ENCODE measurements at regions not wholly inside any gene's neighbourhood (a gene's known extent, or its start where the extent isn't known, plus 50 kb on each side); places are given as distances from the start of the nearest gene placed in this dataset.
"Not testable (repeated sequence)": the region's sequence is repeated elsewhere in the genome, so short reads cannot be mapped to it uniquely, and the experiment has no call there.

DNA sequence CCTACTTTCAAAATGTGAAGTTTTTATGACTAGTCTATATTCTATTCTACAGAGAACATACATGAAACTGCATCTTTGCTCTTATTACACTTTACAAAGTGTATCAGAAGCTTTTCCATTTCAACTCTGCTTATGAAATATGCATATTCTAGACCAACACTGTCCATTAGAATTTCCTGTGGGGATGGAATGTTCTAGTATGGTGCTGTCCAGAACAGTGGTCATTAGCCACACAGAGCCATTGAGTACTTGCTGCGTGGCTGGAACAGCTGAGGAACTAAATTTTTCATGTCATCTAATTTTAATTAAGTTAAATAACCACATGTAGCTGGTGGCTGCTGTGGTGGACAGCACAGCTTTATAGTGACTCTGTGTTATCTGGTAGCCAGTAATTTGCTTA, 105.9 kb upstream of the PDE10A start:
- no peak overlapping the region for H3K4me3 ChIP-seq (ENCODE audit: low read depth, low read length)

- H3K4me3 ChIP-seq (ENCODE audit: low read depth, low read length) = no peak overlapping the region
Measured at GRCh38 chr6:165767228-165767627, 104.2 kb upstream of the PDE10A start.

DNA sequence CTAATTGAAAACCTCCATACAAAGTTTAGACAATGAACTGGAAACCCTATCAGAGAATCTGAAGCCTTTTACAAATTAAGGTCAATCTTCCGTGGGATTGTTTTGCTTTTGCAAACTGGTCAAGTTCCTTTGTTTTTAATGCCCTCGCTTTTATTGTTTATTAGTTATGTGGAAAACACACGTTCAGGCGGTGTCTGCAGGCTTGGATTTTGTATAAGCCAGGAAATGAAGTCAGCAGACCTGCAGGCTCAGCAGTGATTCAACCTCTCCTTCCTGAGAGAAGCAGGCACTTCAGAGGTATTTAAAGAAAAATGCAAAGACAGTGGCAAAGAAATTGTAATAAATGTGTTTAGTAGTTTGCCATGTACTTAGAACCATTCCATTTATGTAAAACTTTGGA, 103.4 kb upstream of the PDE10A start:
- H3K4me3 ChIP-seq (ENCODE audit: low read depth, low read length) = no peak overlapping the region

DNA sequence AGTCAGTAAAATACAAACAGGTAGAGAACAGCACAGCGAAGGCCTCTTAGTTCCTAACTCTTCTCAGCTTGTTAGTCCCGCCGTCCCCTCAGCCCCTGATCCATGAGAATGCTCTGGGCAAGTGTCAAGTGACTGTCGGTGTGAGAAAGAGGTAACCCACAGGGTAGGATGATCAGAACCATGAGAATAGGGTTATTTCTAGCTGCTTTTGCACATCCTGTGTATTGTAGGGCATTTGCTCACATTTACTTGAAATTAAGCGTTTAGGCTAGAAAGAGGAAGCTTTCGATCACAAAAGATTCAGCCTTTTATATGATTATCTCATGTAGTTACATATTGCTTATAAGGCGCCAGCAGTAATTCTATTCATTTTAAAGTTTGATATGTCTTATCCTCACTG, 103.0 kb upstream of the PDE10A start:
- H3K4me3 ChIP-seq (ENCODE audit: low read depth, low read length) = no peak overlapping the region

GRCh38 chr6:165765256-165765655, 102.2 kb upstream of the PDE10A start:
- H3K4me3 ChIP-seq (ENCODE audit: low read depth, low read length) = not testable (repeated sequence)

DNA sequence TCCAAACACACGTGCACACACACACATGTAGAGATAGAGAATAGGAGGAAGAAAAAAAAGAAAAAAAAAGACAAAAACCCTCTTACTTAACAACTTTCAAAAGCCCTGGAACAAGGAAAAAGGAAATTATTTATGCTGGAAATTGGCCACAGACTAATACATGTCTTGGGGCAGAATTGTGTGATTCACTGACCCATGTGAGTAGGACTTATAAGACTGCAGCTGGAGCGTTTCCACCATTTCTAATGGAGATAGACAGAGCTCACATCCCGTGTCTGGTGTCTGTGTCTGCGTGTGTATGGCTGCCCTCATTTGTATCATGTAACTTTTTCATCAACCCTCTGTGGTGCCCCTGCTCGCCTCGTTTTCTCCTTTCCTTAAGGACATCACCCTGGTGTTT, 99.8 kb upstream of the PDE10A start:
- no peak overlapping the region for H3K4me3 ChIP-seq (ENCODE audit: low read depth, low read length)

DNA sequence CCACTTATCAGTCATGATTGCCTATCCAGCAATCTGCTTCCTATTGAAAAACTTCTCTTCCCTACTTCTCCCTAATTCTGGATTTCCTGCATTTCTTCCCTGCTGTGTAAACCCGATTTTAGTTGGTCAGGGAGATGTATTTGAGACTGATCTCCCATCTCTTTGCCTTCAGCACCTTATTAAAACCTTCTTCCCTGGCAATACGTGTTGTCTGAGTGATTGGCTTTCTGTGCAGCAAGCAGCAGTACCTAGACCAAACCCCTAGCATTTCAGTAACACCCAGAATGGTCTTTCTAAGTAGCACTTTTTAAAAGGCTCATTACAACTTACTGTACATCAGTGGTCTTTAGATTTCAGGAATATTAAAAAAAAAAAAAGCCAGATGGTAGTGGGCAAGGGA, 99.1 kb upstream of the PDE10A start:
- H3K4me3 ChIP-seq (ENCODE audit: low read depth, low read length) = no peak overlapping the region

- H3K4me3 ChIP-seq (ENCODE audit: low read depth, low read length) = no peak overlapping the region
Measured at GRCh38 chr6:165760803-165761185, 97.8 kb upstream of the PDE10A start.

- H3K4me3 ChIP-seq (ENCODE audit: low read depth, low read length) = no peak overlapping the region
Measured at GRCh38 chr6:165760126-165760802, 97.2 kb upstream of the PDE10A start.

- H3K4me3 ChIP-seq (ENCODE audit: low read depth, low read length) = no peak overlapping the region
Measured at GRCh38 chr6:165758441-165758840, 95.4 kb upstream of the PDE10A start.

DNA sequence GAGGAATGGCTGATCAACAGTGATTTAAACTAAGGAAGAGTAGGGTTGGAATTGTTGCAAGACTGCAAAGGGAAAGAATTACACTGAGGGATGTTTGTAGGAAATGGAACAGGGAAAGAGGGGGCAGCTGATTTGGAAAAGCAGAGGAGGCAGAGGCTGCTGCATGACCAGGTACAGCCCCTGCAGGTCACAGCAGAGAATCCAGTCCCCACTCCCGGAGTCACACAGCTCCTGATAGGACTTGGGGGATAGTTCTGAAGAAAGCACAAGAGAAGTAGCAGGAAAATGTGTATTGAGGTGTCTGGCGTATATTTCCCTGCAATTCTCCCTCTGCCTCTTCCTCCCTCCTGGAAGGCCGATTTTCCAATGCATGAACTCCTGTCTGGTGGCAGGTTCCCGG, 92.5 kb upstream of the PDE10A start:
- no peak overlapping the region for H3K4me3 ChIP-seq (ENCODE audit: low read depth, low read length)

- no peak overlapping the region for H3K4me3 ChIP-seq (ENCODE audit: low read depth, low read length)
Measured at GRCh38 chr6:165753506-165753905, 90.5 kb upstream of the PDE10A start.

DNA sequence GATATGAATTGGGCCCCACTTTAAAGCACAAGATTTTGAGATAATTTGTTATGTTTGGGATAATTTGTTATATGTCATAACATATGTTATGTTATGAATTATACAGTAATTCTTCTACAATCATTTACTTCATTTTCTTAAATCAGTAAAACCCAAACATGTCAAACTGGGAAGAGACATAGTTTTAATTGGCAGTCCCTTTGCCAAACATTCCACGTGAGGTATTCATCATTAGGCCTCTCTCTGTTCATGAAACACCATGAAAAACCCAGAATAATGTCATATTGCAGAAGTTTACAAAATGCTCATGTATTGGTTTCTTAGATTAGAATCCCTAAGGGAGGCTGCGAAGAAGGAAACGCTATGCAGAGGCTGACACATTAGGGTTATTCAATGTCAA, 89.4 kb upstream of the PDE10A start:
- no peak overlapping the region for H3K4me3 ChIP-seq (ENCODE audit: low read depth, low read length)

- no peak overlapping the region for H3K4me3 ChIP-seq (ENCODE audit: low read depth, low read length)
Measured at GRCh38 chr6:165751486-165751885, 88.4 kb upstream of the PDE10A start.

GRCh38 chr6:165749163-165749562, 86.1 kb upstream of the PDE10A start:
- H3K4me3 ChIP-seq (ENCODE audit: low read depth, low read length) = no peak overlapping the region

- no peak overlapping the region for H3K4me3 ChIP-seq (ENCODE audit: low read depth, low read length)
Measured at GRCh38 chr6:165748390-165748789, 85.3 kb upstream of the PDE10A start.

- no peak overlapping the region for H3K4me3 ChIP-seq (ENCODE audit: low read depth, low read length)
Measured at GRCh38 chr6:165747963-165748362, 84.9 kb upstream of the PDE10A start.

- H3K4me3 ChIP-seq (ENCODE audit: low read depth, low read length) = no peak overlapping the region
Measured at GRCh38 chr6:165746331-165746730, 83.3 kb upstream of the PDE10A start.

DNA sequence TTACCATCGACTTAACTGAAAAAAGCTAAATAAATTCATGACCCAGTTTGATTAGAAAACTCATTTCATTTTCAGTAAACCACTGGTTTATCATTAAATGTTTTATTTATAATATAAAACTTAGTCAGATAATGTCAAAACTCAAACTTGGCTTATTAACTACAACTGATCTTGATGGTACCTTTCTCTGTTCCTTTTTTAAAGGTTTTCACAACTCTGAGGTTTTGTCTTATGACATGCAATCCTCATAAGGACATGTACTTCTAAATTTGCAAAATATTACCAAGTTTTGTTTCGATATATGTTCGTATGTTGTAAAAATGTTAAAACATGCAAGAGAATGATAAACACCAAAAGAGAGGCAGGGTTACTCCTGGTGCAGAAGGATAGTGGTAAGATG, 82.5 kb upstream of the PDE10A start:
- no peak overlapping the region for H3K4me3 ChIP-seq (ENCODE audit: low read depth, low read length)

DNA sequence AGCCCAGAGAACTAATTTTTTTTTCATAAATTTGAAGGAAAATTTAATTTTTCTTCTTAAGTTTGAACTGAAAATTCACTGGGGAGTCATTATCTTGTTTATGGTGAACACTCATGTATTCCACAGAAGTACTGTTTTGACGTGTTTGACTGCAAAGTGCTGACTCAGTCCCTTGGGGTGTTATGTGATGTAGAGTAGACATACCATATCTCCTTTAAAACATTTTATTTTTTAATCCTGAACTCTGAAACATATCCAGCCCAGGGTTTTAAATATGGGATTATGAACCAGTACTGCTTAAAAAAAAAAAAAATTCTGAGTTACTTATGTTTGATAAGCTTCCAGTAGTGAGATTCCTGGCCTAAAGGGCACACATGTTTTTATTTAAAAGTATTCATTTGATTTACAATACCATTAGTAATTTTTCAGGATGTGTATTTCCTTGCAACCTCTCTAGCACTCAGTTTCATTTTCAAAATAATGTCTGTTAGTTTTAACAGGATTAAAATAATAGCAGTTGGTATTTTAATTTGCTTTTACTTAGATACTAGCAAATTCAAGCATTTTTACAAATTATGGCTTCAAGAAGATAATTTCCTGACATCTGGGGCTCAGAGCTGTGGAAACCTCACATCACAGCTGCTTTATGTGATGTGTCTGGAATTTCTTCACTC, 81.7 kb upstream of the PDE10A start:
- H3K4me3 ChIP-seq (ENCODE audit: low read depth, low read length) = no peak overlapping the region

DNA sequence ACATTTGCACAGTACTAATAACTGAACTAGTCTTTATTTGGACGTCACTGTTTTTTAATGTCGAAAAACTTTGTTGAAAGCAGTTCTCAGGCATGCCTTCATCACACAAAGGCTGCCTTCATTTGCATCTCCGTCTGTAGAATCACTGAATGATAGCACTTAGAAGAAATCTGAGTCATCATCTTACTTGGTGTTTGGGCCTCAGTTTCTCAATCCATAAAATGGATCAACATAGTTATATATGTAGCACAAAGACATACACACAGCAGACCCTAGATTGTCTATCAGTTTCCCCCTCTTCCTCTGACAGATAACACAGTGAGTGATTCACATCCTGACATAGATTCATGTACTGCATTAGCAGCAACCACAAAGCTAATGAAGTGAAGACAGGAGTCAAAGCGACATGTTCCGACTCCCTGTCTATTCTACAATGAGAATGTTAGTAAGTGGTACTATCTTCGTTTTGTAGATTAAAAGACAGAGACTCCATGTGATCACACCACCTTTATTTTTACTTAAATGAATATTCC, 80.4 kb upstream of the PDE10A start:
- no peak overlapping the region for H3K4me3 ChIP-seq (ENCODE audit: low read depth, low read length)

DNA sequence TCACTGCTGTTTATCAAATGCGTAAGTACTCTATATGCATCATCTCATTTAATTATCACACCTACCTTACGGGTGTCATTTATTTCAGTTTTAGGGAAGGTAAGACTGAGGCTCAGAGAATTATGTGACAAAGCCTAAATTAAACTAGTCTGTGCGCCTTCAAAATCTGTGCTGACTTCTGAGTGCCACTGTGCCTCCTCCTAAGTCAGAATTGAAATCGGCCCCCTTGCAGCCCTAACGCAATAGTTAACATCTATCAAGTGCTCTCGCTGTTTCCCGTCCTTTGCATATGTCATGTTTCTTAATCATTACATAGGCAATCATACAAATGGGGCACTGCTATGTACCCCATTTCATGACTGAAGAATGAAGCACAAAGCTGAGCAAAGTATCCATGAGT, 79.0 kb upstream of the PDE10A start:
- no peak overlapping the region for H3K4me3 ChIP-seq (ENCODE audit: low read depth, low read length)

DNA sequence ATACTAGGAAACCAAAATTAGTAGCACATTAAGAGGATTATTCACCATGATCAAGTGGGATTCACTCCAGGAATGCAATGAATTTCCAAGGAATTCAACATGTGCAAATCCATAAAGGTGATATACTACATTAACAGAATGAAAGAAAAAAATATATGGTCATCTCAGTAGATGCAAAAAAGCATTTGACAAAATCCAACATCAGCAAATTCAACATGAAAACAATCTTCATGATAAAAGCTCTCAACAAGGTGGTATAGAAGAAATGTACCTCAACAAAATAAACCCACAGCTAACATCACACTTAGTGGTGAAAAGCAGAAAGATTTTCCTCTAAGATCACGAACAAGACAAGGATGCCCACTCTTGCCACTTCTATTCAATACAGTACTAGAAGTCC, 74.4 kb upstream of the PDE10A start:
- no peak overlapping the region for H3K4me3 ChIP-seq (ENCODE audit: low read depth, low read length)
